Lower leg skin (tissue), 3 donors: ENCODE measurements at regions not wholly inside any gene's neighbourhood (a gene's known extent, or its start where the extent isn't known, plus 50 kb on each side); places are given as distances from the start of the nearest gene placed in this dataset.
"Not testable (repeated sequence)": the region's sequence is repeated elsewhere in the genome, so short reads cannot be mapped to it uniquely, and the experiment has no call there.

ENCODE experiments used
- CTCF ChIP-seq, 3 donors: fragments of 450-650 bp; IDR thresholded peaks; one replicate each; pipeline ENCODE4 v1.5.1; 2016; ENCODE audit warnings: antibody characterized with exemption in 3 of 3, mild to moderate bottlenecking in 3 of 3, moderate library complexity in 2 of 3
- POLR2A ChIP-seq, 2 donors: fragments of 450-650 bp; IDR thresholded peaks; one replicate each; pipeline ENCODE4 v1.6.1; 2016 to 2017; ENCODE audit warnings: antibody characterized with exemption in 2 of 2, mild to moderate bottlenecking in 1 of 2, moderate library complexity in 1 of 2

DNA sequence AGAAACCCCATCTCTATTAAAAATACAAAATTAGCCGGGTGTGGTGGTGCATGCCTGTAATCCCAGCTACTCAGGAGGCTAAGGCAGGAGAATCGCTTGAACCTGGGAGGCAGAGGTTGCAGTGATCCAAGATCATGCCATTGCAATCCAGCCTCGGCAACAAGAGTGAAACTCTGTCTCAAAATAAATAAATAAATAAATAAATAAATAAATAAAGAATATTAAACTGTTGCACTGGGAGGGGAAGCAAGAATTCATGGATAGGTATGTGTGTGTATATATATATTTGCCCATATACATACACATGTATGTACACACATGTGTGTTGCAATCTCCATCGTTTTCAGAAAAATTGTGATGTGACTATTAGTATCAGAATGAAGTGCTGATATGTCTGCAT is 231.4 kb downstream of the CPS1 start:
- TF ChIP-seq CTCF, POLR2A (IDR thresholded peaks at IDR 0.05): not testable (repeated sequence)
